ENCODE measurements at regions not wholly inside any gene's neighbourhood (a gene's known extent, or its start where the extent isn't known, plus 50 kb on each side); places are given as distances from the start of the nearest gene placed in this dataset.
A peak's percentile ranks its signal among the peaks of the same experiment; 100 is the strongest.
"Not testable (repeated sequence)": the region's sequence is repeated elsewhere in the genome, so short reads cannot be mapped to it uniquely, and the experiment has no call there.

GRCh38 chr10:42883993-42884983 lies 101.7 kb downstream of the BMS1 start:
- DNase-seq, result no peak

- no peak for DNase-seq
Observed at GRCh38 chr10:42885491-42886270, 103.1 kb downstream of the BMS1 start.

- no peak for DNase-seq
Observed at GRCh38 chr10:42887734-42888503, 105.3 kb downstream of the BMS1 start.

GRCh38 chr10:42888504-42889095 lies 106.0 kb downstream of the BMS1 start:
- no peak for DNase-seq

- no peak for DNase-seq
Observed at GRCh38 chr10:42896735-42897134, 114.1 kb downstream of the BMS1 start.

- no peak for DNase-seq
Observed at GRCh38 chr10:42898037-42898960, 115.7 kb downstream of the BMS1 start.

GRCh38 chr10:42899036-42899435 lies 116.4 kb downstream of the BMS1 start:
- no peak for DNase-seq

GRCh38 chr10:42900346-42900745 lies 117.8 kb downstream of the BMS1 start:
- DNase-seq, result not testable (repeated sequence)

GRCh38 chr10:42911359-42911758 lies 128.8 kb downstream of the BMS1 start:
- no peak for DNase-seq

- no peak for DNase-seq
Observed at GRCh38 chr10:42916974-42917373, 134.4 kb downstream of the BMS1 start.

GRCh38 chr10:42917821-42918220 lies 135.2 kb downstream of the BMS1 start:
- DNase-seq, result no peak

- no peak for DNase-seq
Observed at GRCh38 chr10:42921951-42922350, 139.4 kb downstream of the BMS1 start.

GRCh38 chr10:42924484-42924883 lies 141.9 kb downstream of the BMS1 start:
- no peak for DNase-seq

GRCh38 chr10:42926843-42927242 lies 144.2 kb downstream of the BMS1 start:
- DNase-seq, result peak; percentile 64

- no peak for DNase-seq
Observed at GRCh38 chr10:42928064-42928463, 145.5 kb downstream of the BMS1 start.

GRCh38 chr10:42929236-42929635 lies 146.6 kb downstream of the BMS1 start:
- no peak for DNase-seq

- no peak for DNase-seq
Observed at GRCh38 chr10:42929993-42930392, 146.9 kb upstream of the RET start.

GRCh38 chr10:42930516-42931192 lies 146.2 kb upstream of the RET start:
- DNase-seq, result no peak

GRCh38 chr10:42932116-42932515 lies 144.8 kb upstream of the RET start:
- DNase-seq, result no peak

GRCh38 chr10:42932735-42933447 lies 144.0 kb upstream of the RET start:
- no peak for DNase-seq
